Fibroblast of skin of right quadriceps (primary cell): ENCODE measurements at regions not wholly inside any gene's neighbourhood (a gene's known extent, or its start where the extent isn't known, plus 50 kb on each side); places are given as distances from the start of the nearest gene placed in this dataset.
A peak's percentile ranks its signal among the peaks of the same experiment; 100 is the strongest.

Experiments
- DNase-seq: peaks from one replicate; pipeline ENCODE4 v3.0.0-alpha.2; 2013

DNA sequence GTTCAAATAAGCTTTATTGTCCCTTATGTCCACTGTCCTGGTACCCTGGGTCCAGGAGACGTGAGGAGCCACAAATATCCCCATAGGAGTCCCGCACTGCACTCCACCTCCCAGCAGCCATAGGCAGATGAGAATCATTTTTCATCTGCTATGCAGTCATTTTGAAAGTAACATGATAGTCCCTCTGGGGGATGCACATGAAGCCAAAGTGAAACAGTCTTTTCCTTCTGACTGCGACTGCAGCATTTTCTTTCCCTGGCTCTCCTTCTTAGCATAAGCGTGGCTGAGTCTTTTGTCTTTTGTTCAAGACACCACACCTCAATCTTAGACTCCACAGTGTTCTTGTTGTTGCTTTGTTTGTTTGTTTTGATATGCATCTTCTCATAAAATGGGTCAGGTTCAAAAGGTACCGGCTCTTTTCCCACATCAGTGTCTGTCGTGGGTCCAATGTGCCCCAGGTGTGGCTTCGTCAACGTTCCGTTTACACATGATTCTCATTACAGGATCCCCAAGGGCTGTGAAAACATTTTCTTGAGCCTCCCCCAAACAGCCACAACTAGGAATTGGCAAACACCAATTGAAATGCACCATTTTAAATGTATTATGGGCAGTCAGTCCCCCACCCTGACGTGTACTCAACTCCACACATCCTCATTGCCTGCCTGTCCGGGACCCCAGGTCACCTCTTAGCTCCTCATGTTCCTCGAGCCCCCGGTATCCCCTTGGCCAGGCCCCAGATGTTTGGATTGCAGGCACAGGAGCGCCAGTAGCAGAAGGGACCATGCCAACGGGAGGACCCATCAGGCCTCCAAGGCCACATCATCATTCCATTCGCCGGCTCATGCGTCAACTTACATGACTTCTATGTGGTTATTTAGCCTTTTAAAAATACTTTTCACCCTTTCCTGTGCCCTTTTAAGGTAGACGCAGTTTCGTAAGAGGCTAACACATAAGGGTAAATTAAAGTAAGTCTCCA lies 237.8 kb upstream of the DAPK1 start:
- DNase-seq, result peak; percentile 77

GRCh38 chr9:87263291-87263690 lies 234.4 kb upstream of the DAPK1 start:
- DNase-seq, result no peak

GRCh38 chr9:87266697-87267096 lies 231.0 kb upstream of the DAPK1 start:
- no peak for DNase-seq

GRCh38 chr9:87267251-87268070 lies 230.2 kb upstream of the DAPK1 start:
- peak; percentile 71 for DNase-seq

GRCh38 chr9:87269296-87270176 lies 228.1 kb upstream of the DAPK1 start:
- DNase-seq, result no peak

DNA sequence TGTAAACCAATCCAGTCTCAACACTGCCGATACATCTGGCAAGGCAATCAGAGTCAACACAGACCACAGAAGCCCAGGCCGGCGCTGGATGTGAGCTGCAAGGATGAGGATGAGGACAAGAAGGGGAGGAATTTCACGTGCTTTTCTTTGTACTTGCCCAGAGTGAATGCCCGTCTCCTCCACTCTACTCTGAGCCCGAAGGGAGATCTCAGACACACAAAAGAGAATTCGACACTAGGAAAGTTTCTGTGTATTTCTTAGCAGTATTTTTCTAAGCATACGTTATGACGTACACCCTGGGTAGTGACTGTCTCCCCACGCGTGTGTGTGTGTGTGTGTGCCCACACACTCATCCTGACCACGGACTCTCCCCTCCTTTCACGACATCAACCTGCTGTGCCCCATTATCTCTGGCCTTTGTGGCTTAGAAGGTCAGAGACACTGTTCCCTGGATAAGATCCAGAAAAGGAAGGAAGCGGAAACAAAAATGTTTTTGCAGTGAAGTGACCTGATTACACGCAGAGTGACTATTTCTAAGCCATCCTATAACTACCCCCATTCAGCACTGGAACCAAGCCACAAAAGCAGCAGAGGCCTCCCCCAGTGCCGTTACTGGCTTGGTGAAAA lies 227.3 kb upstream of the DAPK1 start:
- DNase-seq, result peak; percentile 87

DNA sequence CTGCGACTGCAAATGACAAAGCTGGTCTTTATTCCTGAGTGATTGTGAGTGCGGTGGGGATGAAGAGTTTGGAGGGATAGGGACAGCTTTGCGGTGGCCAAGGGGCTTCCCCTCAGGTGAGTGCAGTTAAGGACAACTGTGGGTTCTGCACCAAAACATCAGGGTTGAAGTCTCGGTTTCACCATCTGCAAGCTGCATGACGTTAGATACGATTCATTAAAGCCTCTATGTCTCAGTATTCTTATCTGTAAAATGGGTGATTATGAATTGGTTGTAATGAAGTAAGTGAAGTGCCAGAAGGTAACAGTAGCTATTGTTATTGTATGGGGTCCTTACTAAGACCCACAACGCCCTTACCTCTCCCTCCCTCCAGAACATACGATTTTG lies 226.8 kb upstream of the DAPK1 start:
- no peak for DNase-seq

DNA sequence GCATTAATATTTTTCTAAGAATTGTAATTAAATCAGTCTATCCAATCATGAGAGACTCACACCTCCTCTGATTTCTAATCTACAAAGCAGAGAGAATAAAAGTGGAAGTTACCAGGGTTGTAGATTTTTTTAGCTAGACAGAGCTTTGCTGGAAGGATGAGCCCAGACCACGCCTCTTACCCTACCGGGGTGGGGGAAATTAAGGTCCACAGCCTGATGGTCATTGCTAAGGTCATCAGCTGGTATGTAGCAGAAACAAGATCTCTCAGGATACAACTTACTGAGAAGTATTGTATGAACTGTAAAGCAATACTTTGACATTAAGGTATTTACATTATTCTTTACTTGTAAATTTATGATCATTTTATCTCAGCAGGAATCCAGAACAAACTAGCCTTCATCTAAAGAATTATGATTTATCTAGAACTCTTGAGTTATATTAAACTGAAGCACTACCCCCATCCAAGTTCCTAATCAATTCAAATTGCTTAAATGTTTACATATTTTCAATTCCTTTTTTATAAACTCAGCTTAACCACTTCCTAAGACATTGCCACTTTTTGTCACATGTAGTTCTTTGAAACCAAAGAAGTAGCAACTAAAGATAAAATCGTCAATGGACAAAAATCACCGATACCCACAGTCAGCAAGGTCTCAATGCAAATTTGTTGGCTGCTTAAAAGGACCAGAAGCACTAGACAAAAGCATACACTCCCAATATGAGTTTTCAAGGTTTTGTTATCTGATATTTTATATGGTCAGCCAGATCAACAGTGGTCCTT lies 225.8 kb upstream of the DAPK1 start:
- peak; percentile 66 for DNase-seq

- peak; percentile 66 for DNase-seq
Observed at GRCh38 chr9:87275047-87275725, 222.5 kb upstream of the DAPK1 start.

DNA sequence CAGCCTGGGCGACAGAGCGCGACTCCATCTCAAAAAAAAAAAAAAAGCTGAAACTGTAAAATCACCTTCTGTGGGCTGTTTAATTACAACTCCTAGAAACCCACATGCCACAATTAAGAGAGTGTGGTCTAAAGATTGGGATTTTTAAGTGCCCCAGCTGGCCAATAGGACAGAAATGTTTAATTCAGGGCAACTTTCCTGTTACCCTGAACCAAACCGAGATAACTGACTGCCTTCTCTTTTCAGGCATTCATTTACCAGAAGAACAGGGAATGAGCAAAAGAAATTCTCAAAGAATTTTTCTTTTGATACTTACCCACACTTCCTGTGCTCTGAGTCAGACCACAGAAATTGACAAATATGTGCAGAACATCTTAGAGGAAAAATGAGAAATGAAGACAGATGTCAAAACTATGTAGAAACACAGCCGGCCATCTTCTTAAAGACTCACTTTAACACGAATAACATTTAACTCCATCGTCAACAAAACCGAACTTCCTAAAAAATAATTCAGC lies 221.3 kb upstream of the DAPK1 start:
- peak; percentile 95 for DNase-seq

DNA sequence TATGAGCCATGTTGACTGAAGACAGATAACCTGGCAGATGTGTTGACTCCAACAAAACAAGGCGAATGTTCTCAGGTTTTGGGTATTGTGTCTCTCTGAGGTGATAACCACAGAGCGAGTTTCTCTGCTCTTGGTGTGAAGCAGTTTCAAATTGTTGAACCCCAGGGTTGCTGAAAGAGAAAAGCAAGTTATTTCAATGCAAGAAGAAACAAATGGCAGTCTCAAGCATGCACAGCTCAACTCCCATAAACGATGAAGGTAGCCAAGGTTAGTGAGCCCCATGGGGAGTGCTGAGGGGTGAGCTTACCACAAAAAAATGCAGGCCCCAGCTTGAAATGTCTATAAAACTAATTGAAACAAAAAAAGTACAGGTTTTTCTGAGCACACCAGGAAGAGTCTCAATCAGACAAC lies 220.8 kb upstream of the DAPK1 start:
- peak; percentile 90 for DNase-seq

DNA sequence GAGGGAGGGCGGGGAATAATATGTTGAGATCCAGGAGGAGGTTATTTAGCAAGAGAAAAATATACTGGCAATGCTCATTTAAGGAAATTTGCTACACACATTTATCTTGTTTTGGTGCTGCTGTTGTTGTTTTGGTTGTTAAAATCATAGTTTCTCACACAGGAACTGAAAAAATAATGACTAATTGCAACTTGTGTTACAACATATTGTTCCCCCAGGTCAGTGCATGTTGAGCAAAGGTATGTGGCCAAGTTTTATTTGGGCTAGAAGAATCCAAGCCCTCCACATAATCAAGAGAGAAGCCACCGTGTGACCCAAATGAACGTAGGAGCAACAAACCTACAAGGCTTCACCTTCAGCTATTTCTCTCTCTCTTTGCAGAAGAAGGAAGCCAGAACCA lies 220.3 kb upstream of the DAPK1 start:
- no peak for DNase-seq

- no peak for DNase-seq
Observed at GRCh38 chr9:87278971-87279733, 218.5 kb upstream of the DAPK1 start.

GRCh38 chr9:87280421-87280820 lies 217.2 kb upstream of the DAPK1 start:
- peak; percentile 89 for DNase-seq

DNA sequence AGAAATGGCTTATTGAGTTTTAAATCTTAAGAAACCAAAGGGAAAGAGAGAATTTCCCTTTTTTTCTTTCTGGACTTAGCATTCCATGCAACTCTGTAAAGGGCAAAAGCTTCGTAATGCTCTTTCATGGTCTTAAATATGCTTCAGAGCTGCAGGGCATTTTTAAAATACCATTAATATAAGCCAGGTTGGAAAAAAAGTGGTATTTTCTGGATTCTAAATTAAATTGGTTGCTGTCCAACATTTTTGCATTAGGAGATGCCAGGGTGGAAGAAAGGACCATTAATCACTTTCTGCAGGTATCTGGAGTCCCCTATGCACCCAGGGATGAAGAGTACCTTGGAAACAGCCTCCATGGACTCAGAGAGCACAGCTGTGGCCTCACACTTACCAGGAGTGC lies 215.1 kb upstream of the DAPK1 start:
- DNase-seq, result no peak

- DNase-seq, result no peak
Observed at GRCh38 chr9:87283585-87283984, 214.1 kb upstream of the DAPK1 start.

DNA sequence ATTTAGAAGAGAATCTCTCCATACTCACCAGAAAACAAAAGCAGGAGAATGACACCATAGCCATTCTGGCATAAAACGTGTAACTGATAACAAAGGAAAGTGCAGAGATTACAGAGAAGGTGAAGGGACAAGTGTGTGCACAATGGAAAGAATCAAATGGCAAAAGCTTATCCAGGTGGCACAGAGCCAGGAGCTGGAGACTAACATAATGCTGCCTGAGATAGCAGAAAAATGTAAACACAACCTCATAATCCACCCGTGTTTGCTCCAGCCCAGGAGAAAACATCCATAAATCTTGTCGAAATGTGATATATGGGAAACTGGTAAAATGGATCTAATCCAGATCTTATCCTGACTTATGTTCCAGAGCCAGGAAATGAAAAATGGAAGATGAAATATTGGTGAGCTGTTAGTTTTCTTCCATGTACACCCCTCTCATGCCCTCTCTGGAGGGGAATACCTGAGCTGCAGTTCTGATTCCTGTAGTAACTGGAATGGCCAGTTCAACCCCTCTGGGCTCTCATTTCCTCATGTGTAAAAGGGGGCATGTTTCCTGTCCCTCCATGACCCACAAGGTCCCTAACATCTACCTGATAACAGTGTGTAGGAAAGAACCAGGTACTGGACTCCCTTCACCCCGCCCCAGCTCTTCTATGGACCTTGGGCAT lies 212.3 kb upstream of the DAPK1 start:
- peak; percentile 41 for DNase-seq

DNA sequence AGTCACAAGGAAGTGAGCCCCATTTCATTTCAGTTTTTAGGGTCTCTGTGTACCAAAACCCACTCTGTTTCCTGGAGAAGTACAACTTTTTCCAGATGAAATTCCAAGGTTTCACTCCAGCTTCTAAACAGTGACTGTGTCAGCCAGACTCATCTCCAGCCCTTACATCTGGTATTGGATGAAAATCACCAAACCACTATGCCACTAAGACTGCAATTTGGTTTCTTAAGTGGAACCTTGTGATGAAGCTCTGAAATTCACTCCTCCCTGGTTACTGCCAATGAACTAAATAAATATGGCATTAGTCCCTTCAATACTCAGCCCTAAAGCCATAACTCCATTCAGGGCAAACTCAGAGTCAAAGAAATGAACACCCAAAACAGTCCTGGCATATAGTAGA lies 211.2 kb upstream of the DAPK1 start:
- DNase-seq, result no peak
